RWPE1 (cell line): ENCODE measurements at regions not wholly inside any gene's neighbourhood (a gene's known extent, or its start where the extent isn't known, plus 50 kb on each side); places are given as distances from the start of the nearest gene placed in this dataset.
"Not testable (repeated sequence)": the region's sequence is repeated elsewhere in the genome, so short reads cannot be mapped to it uniquely, and the experiment has no call there.

Experiments used
- CTCF ChIA-PET: fragments of 350-600 bp; sonication (Branson Sonifier 250); formaldehyde crosslinking; extraction: SDS; loops from one replicate; lab custom pipeline; 2021; lab: Yijun Ruan, JAX
- POLR2A ChIA-PET: fragments of 400-600 bp; formaldehyde crosslinking; extraction: SDS; loops from one replicate; lab custom pipeline; 2020; ENCODE audit warnings: antibody characterized with exemption; ENCODE audit not compliant: low non-redundant PET; lab: Yijun Ruan, JAX
- DNase-seq: peaks from one replicate; pipeline ENCODE4 v3.0.0; 2012; ENCODE audit warnings: low spot score
- H3K27ac ChIP-seq: fragments of 450-650 bp; 2 replicates; pipeline ENCODE4 v1.5.1; 2017
- TF ChIP-seq, protein P1 (sequence below): fragments of 450-650 bp; conservative IDR thresholded peaks from 2 replicates; pipeline ENCODE4 v1.5.1; 2017; ENCODE audit warnings: low read depth, mild to moderate bottlenecking

DNA sequence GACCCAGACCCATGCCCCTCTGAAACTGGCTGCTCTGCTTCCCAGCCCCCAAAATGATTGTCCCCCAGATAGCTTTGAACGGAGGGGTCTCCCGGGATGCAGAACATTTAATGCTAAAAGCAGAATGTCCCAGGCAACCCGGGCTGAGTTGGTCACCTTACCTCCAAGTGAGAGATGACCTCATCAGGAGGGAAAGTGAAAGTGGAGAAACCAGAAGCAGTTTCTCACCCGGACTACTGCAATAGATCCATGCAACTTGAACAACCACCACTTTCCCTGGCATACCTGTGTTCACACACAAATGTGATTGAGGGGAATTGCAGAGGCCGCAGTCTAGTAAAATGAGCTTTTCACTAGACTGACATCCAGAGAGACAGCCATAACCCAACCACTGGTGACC, 75.3 kb upstream of the NPAS2 start:
- ChIA-PET CTCF (interaction anchor here (0.7 kb wide), 1 partner anchor 1043 kb away, joined by 3 read pairs; no protein-coding TSS in a partner anchor), POLR2A (no interaction called here)
- DNase-seq = no peak
- TF ChIP-seq, protein P1, sequence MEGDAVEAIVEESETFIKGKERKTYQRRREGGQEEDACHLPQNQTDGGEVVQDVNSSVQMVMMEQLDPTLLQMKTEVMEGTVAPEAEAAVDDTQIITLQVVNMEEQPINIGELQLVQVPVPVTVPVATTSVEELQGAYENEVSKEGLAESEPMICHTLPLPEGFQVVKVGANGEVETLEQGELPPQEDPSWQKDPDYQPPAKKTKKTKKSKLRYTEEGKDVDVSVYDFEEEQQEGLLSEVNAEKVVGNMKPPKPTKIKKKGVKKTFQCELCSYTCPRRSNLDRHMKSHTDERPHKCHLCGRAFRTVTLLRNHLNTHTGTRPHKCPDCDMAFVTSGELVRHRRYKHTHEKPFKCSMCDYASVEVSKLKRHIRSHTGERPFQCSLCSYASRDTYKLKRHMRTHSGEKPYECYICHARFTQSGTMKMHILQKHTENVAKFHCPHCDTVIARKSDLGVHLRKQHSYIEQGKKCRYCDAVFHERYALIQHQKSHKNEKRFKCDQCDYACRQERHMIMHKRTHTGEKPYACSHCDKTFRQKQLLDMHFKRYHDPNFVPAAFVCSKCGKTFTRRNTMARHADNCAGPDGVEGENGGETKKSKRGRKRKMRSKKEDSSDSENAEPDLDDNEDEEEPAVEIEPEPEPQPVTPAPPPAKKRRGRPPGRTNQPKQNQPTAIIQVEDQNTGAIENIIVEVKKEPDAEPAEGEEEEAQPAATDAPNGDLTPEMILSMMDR = no peak
- no peak overlapping the region for H3K27ac ChIP-seq

DNA sequence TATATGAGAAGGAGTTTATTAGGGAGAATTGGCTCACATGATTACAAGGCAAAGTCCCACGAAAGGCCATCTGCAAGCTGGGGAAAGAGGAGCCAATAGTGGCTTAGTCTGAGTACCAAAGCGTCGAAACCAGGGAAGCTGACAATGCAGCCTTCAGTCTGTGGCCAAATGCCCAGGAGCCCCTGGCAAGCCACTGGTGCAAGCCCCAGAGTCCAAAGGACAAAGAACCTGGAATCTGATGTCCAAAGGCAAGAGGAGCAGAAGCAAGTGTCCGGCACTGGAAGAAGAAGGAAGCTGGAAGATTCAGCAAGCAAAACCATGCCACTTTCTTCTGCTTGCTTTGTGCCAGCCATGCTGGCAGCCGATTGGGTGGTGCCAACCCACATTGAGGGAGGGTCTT, 74.3 kb upstream of the NPAS2 start:
- ChIA-PET POLR2A (no interaction called here), CTCF (interaction anchor here (0.6 kb wide), 1 partner anchor 82 kb away, joined by 3 read pairs; no protein-coding TSS in a partner anchor)
- DNase-seq = no peak
- no peak overlapping the region for H3K27ac ChIP-seq
- TF ChIP-seq, protein P1 = no peak

- POLR2A ChIA-PET = no interaction called here
- H3K27ac ChIP-seq = no peak overlapping the region
- CTCF ChIA-PET = interaction anchor here (0.6 kb wide), 1 partner anchor 199 kb away, joined by 3 read pairs; no protein-coding TSS in a partner anchor
Measured at GRCh38 chr2:100747551-100747950, 72.4 kb upstream of the NPAS2 start.

DNA sequence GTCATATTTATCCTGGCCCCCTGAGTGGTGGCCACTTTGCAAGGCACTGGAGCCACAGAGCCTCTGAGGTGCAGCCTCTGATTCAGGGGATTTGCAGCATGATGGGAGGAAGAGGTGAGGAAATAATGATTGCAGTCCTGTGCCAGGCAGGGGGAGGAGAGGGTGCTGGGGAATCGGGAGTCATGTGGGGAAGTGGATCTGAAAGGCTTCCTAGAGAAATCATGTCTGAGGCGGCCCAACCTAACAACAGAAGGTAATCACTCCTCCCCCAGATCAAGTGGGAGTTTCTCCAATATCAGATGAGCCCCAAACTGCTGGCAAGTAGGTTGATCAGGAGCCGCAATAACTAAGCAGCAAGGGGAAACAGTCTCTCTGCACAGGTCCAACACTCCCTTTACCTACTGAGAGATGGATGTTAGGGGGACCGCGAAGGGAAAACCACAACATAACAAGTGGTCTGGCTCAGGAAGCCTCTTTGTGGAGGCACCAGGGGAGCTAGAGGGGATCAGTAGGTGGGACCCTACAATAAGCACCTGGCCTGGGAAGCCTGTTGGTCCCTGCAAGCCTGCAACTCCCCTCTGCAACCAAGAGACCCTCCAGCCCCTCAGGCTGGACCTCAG, 71.8 kb upstream of the NPAS2 start:
- TF ChIP-seq, protein P1 = no peak
- H3K27ac ChIP-seq = no peak overlapping the region
- ChIA-PET CTCF (interaction anchor here (0.6 kb wide), 1 partner anchor 198 kb away, joined by 3 read pairs; no protein-coding TSS in a partner anchor), POLR2A (no interaction called here)
- no peak for DNase-seq

More at GRCh38 chr2:100747551-100747950, 72.4 kb upstream of the NPAS2 start:
- no peak for DNase-seq
- TF ChIP-seq, protein P1 = no peak

DNA sequence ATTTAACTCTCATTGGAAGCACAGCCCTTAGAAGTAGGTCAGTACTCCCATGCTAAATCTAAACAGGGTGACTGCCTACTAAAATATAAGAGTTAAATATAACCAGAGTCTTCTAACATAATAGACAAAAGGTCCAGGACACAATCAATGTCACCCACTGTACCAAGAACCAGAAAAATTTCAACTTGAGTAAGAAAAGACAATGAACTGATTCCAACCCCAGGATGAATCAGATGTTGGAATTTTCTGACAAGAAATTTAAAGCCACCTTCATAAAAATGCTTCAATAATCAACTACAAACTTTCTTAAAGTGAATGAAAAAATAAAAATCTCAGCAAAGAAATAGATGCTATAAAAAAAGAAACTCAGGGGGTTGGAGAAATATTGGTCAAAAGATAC, 71.3 kb upstream of the NPAS2 start:
- TF ChIP-seq, protein P1 = no peak
- POLR2A ChIA-PET = no interaction called here
- DNase-seq = no peak
- CTCF ChIA-PET = no interaction called here
- H3K27ac ChIP-seq = no peak overlapping the region

- POLR2A ChIA-PET = no interaction called here
- CTCF ChIA-PET = no interaction called here
- H3K27ac ChIP-seq = no peak overlapping the region
- no peak for DNase-seq
- TF ChIP-seq, protein P1 = no peak
Measured at GRCh38 chr2:100749771-100750542, 70.0 kb upstream of the NPAS2 start.

DNA sequence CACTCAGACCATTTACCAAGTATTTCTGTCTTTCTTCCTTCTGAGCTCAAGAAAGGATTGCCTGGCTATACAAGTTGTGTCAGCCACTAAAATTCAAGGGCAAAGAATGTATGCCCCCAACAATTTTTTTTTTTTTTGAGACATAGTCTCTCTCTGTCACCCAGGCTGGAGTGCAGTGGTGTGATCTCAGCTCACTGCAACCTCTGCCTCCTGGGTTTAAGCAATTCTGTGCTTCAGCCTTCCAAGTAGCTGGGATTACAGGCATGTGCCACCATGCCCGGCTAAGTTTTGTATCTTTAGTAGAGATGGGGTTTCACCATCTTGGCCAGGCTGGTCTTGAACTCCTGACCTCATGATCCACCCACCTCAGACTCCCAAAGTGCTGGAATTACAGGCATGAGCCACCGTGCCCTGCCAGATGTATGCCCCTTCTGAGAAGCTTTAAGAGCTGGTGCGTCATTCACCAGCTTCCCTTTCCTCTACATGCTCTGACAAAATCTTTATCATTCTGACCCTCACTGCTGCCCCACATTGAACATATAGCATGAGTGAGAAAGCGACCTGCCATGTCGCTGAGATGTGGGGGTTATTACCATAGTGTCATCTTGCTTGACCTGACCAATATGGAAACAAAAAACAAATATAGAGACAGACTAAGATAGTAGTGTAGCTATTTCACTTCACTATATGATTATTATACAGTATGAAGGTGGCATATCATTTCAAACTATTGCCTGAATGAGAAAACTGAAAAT, 67.9 kb upstream of the NPAS2 start:
- ChIA-PET CTCF (interaction anchor here (0.7 kb wide), 2 partner anchors 15 to 68 kb away, joined by 4 read pairs; no protein-coding TSS in a partner anchor), POLR2A (interaction anchor here (1.4 kb wide), 1 partner anchor 250 kb away, joined by 4 read pairs; the partner anchor contains the start of gene RPL31)
- DNase-seq = not testable (repeated sequence)
- H3K27ac ChIP-seq = peak overlapping the region; percentile 82
